ENCODE measurements at regions not wholly inside any gene's neighbourhood (a gene's known extent, or its start where the extent isn't known, plus 50 kb on each side); places are given as distances from the start of the nearest gene placed in this dataset.

GRCh38 chr20:21920211-21920610 is 214.7 kb downstream of the PAX1 start:
- Histone ChIP-seq H3K27me3 (no peaks in the 10 kb centered on the region), H3K36me3 (no peaks in the 10 kb centered on the region), H3K9me3 (peaks cover 0 to 15% of the 10 kb centered on the region in 2 donors), H3K4me3 (no peak overlapping the region), H3K4me1 (no peaks in the 10 kb centered on the region), H3K27ac (no peak overlapping the region)
- intact Hi-C loops (cut with DNase I): no loop called here
- ATAC-seq (no peak), DNase-seq (no peak)
- TF ChIP-seq, protein P1, sequence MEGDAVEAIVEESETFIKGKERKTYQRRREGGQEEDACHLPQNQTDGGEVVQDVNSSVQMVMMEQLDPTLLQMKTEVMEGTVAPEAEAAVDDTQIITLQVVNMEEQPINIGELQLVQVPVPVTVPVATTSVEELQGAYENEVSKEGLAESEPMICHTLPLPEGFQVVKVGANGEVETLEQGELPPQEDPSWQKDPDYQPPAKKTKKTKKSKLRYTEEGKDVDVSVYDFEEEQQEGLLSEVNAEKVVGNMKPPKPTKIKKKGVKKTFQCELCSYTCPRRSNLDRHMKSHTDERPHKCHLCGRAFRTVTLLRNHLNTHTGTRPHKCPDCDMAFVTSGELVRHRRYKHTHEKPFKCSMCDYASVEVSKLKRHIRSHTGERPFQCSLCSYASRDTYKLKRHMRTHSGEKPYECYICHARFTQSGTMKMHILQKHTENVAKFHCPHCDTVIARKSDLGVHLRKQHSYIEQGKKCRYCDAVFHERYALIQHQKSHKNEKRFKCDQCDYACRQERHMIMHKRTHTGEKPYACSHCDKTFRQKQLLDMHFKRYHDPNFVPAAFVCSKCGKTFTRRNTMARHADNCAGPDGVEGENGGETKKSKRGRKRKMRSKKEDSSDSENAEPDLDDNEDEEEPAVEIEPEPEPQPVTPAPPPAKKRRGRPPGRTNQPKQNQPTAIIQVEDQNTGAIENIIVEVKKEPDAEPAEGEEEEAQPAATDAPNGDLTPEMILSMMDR (IDR thresholded peaks at IDR 0.05): no peak

- Histone ChIP-seq H3K27me3 (no peaks in the 10 kb centered on the region), H3K4me3 (no peak overlapping the region), H3K36me3 (no peaks in the 10 kb centered on the region), H3K9me3 (peaks cover 0 to 11% of the 10 kb centered on the region in 2 donors), H3K27ac (no peak overlapping the region), H3K4me1 (no peaks in the 10 kb centered on the region)
- ATAC-seq: no peak
- intact Hi-C loops (cut with DNase I): no loop called here
- TF ChIP-seq, protein P1 (IDR thresholded peaks at IDR 0.05): no peak
- no peak for DNase-seq
These were observed 212.9 kb downstream of the PAX1 start for GRCh38 chr20:21918398-21918797.

GRCh38 chr20:21902391-21902790 is 196.9 kb downstream of the PAX1 start:
- DNase-seq: no peak
- no peak for ATAC-seq
- no peak overlapping the region for H3K4me3 ChIP-seq
- H3K27ac ChIP-seq: no peak overlapping the region
- no peaks in the 10 kb centered on the region for H3K27me3 ChIP-seq
- TF ChIP-seq, protein P1 (IDR thresholded peaks at IDR 0.05): no peak
- H3K36me3 ChIP-seq: no peaks in the 10 kb centered on the region
- intact Hi-C loops (cut with DNase I): no loop called here
- peaks cover 0 to 2% of the 10 kb centered on the region in 2 donors for H3K9me3 ChIP-seq
- no peaks in the 10 kb centered on the region for H3K4me1 ChIP-seq

DNA sequence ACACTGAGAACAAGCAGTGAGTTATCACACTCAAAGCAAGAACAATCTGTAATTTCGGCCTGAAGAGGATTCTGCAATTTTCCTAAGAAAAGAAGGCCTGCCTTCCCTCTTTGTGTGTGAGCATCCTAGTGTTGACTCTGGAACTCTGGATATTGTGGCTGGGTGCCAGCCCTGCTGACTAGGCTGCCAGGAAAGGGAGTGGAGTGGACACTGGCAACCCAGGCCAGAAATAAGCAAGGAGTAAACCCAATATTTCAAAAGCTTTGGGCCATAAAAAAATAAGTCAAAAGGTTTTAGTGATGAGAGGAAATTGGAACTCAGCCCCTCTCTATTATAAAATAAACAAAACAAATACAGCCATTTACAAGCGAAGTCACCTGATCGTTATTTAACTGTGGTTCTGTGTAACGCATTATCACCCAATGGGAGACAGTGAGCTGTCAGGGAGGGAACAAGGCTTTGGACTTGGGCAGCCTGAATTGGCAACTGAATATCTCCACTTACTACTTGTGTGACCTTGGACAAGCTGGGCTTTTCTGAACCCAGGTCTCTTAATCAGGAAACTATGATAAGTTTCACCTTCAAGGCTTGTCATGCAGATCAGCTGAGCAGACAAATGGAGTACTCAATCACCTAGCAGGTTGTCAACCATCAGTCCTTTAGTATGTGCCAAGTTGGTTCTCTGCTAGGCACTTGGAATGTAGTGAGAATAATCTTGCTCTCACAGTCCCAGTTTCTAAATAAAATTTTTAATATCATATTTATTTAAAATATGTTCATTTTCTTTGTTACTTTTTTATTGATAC is 196.2 kb downstream of the PAX1 start:
- Histone ChIP-seq H3K4me3 (no peak overlapping the region), H3K4me1 (no peaks in the 10 kb centered on the region), H3K36me3 (no peaks in the 10 kb centered on the region), H3K27ac (no peak overlapping the region), H3K9me3 (peaks cover 0 to 2% of the 10 kb centered on the region in 2 donors), H3K27me3 (no peaks in the 10 kb centered on the region)
- TF ChIP-seq, protein P1 (IDR thresholded peaks at IDR 0.05): no peak
- intact Hi-C loops (cut with DNase I): no loop called here
- ATAC-seq (no peak), DNase-seq (no peak)

- TF ChIP-seq, protein P1 (IDR thresholded peaks at IDR 0.05): no peak
- H3K27me3 ChIP-seq: no peaks in the 10 kb centered on the region
- no peak overlapping the region for H3K4me3 ChIP-seq
- ATAC-seq (no peak), DNase-seq (no peak)
- no peaks in the 10 kb centered on the region for H3K4me1 ChIP-seq
- H3K9me3 ChIP-seq: peaks cover 0 to 2% of the 10 kb centered on the region in 2 donors
- no peak overlapping the region for H3K27ac ChIP-seq
- intact Hi-C loops (cut with DNase I): no loop called here
- no peaks in the 10 kb centered on the region for H3K36me3 ChIP-seq
These were observed 195.0 kb downstream of the PAX1 start for GRCh38 chr20:21900431-21900830.

Measured in left lung (tissue), 4 donors.